ENCODE measurements at regions not wholly inside any gene's neighbourhood (a gene's known extent, or its start where the extent isn't known, plus 50 kb on each side); places are given as distances from the start of the nearest gene placed in this dataset.

GRCh38 chr10:125333209-125333591, 172.8 kb upstream of the CTBP2 start:
- Histone ChIP-seq H3K4me3 (ENCODE audit: low read depth, low read length) (no peak overlapping the region), H3K4me1 (ENCODE audit: control insufficient read depth, insufficient read depth, low read length) (no peaks in the 10 kb centered on the region), H3K9me3 (ENCODE audit: control insufficient read depth, insufficient read depth, low read length) (no peaks in the 10 kb centered on the region), H3K9ac (ENCODE audit: low read depth, low read length) (no peak overlapping the region), H3K27me3 (ENCODE audit: control insufficient read depth, insufficient read depth, low read length) (no peaks in the 10 kb centered on the region), H3K36me3 (ENCODE audit: control insufficient read depth, insufficient read depth, low read length) (no peaks in the 10 kb centered on the region)

- Histone ChIP-seq H3K27me3 (ENCODE audit: control insufficient read depth, insufficient read depth, low read length) (no peaks in the 10 kb centered on the region), H3K4me1 (ENCODE audit: control insufficient read depth, insufficient read depth, low read length) (no peaks in the 10 kb centered on the region), H3K9ac (ENCODE audit: low read depth, low read length) (no peak overlapping the region), H3K36me3 (ENCODE audit: control insufficient read depth, insufficient read depth, low read length) (no peaks in the 10 kb centered on the region), H3K4me3 (ENCODE audit: low read depth, low read length) (no peak overlapping the region), H3K9me3 (ENCODE audit: control insufficient read depth, insufficient read depth, low read length) (no peaks in the 10 kb centered on the region)
Observed at GRCh38 chr10:125332548-125333208, 172.3 kb upstream of the CTBP2 start.

GRCh38 chr10:125331056-125331455, 170.7 kb upstream of the CTBP2 start:
- H3K27me3 ChIP-seq (ENCODE audit: control insufficient read depth, insufficient read depth, low read length) = no peaks in the 10 kb centered on the region
- no peaks in the 10 kb centered on the region for H3K4me1 ChIP-seq (ENCODE audit: control insufficient read depth, insufficient read depth, low read length)
- H3K9ac ChIP-seq (ENCODE audit: low read depth, low read length) = no peak overlapping the region
- no peaks in the 10 kb centered on the region for H3K9me3 ChIP-seq (ENCODE audit: control insufficient read depth, insufficient read depth, low read length)
- H3K36me3 ChIP-seq (ENCODE audit: control insufficient read depth, insufficient read depth, low read length) = no peaks in the 10 kb centered on the region
- H3K4me3 ChIP-seq (ENCODE audit: low read depth, low read length) = no peak overlapping the region

GRCh38 chr10:125329056-125329455, 168.7 kb upstream of the CTBP2 start:
- no peaks in the 10 kb centered on the region for H3K9me3 ChIP-seq (ENCODE audit: control insufficient read depth, insufficient read depth, low read length)
- no peaks in the 10 kb centered on the region for H3K36me3 ChIP-seq (ENCODE audit: control insufficient read depth, insufficient read depth, low read length)
- no peaks in the 10 kb centered on the region for H3K27me3 ChIP-seq (ENCODE audit: control insufficient read depth, insufficient read depth, low read length)
- H3K4me3 ChIP-seq (ENCODE audit: low read depth, low read length) = no peak overlapping the region
- H3K4me1 ChIP-seq (ENCODE audit: control insufficient read depth, insufficient read depth, low read length) = no peaks in the 10 kb centered on the region
- H3K9ac ChIP-seq (ENCODE audit: low read depth, low read length) = no peak overlapping the region

- no peaks in the 10 kb centered on the region for H3K9me3 ChIP-seq (ENCODE audit: control insufficient read depth, insufficient read depth, low read length)
- no peak overlapping the region for H3K4me3 ChIP-seq (ENCODE audit: low read depth, low read length)
- H3K36me3 ChIP-seq (ENCODE audit: control insufficient read depth, insufficient read depth, low read length) = no peaks in the 10 kb centered on the region
- no peaks in the 10 kb centered on the region for H3K27me3 ChIP-seq (ENCODE audit: control insufficient read depth, insufficient read depth, low read length)
- no peaks in the 10 kb centered on the region for H3K4me1 ChIP-seq (ENCODE audit: control insufficient read depth, insufficient read depth, low read length)
- no peak overlapping the region for H3K9ac ChIP-seq (ENCODE audit: low read depth, low read length)
Observed at GRCh38 chr10:125325326-125325725, 165.0 kb upstream of the CTBP2 start.

- Histone ChIP-seq H3K27me3 (ENCODE audit: control insufficient read depth, insufficient read depth, low read length) (no peaks in the 10 kb centered on the region), H3K4me1 (ENCODE audit: control insufficient read depth, insufficient read depth, low read length) (no peaks in the 10 kb centered on the region), H3K4me3 (ENCODE audit: low read depth, low read length) (no peak overlapping the region), H3K36me3 (ENCODE audit: control insufficient read depth, insufficient read depth, low read length) (no peaks in the 10 kb centered on the region), H3K9me3 (ENCODE audit: control insufficient read depth, insufficient read depth, low read length) (no peaks in the 10 kb centered on the region), H3K9ac (ENCODE audit: low read depth, low read length) (no peak overlapping the region)
Observed at GRCh38 chr10:125316436-125316835, 156.1 kb upstream of the CTBP2 start.

- Histone ChIP-seq H3K9me3 (ENCODE audit: control insufficient read depth, insufficient read depth, low read length) (no peaks in the 10 kb centered on the region), H3K27me3 (ENCODE audit: control insufficient read depth, insufficient read depth, low read length) (no peaks in the 10 kb centered on the region), H3K4me1 (ENCODE audit: control insufficient read depth, insufficient read depth, low read length) (no peaks in the 10 kb centered on the region), H3K4me3 (ENCODE audit: low read depth, low read length) (no peak overlapping the region), H3K9ac (ENCODE audit: low read depth, low read length) (no peak overlapping the region), H3K36me3 (ENCODE audit: control insufficient read depth, insufficient read depth, low read length) (no peaks in the 10 kb centered on the region)
Observed at GRCh38 chr10:125300937-125301336, 140.6 kb upstream of the CTBP2 start.

- H3K4me3 ChIP-seq (ENCODE audit: low read depth, low read length) = no peak overlapping the region
- no peak overlapping the region for H3K9ac ChIP-seq (ENCODE audit: low read depth, low read length)
- no peaks in the 10 kb centered on the region for H3K27me3 ChIP-seq (ENCODE audit: control insufficient read depth, insufficient read depth, low read length)
- H3K9me3 ChIP-seq (ENCODE audit: control insufficient read depth, insufficient read depth, low read length) = no peaks in the 10 kb centered on the region
- H3K4me1 ChIP-seq (ENCODE audit: control insufficient read depth, insufficient read depth, low read length) = no peaks in the 10 kb centered on the region
- H3K36me3 ChIP-seq (ENCODE audit: control insufficient read depth, insufficient read depth, low read length) = no peaks in the 10 kb centered on the region
Observed at GRCh38 chr10:125299461-125299860, 139.1 kb upstream of the CTBP2 start.

- H3K4me3 ChIP-seq (ENCODE audit: low read depth, low read length) = no peak overlapping the region
- H3K9me3 ChIP-seq (ENCODE audit: control insufficient read depth, insufficient read depth, low read length) = no peaks in the 10 kb centered on the region
- no peaks in the 10 kb centered on the region for H3K27me3 ChIP-seq (ENCODE audit: control insufficient read depth, insufficient read depth, low read length)
- H3K9ac ChIP-seq (ENCODE audit: low read depth, low read length) = no peak overlapping the region
- H3K4me1 ChIP-seq (ENCODE audit: control insufficient read depth, insufficient read depth, low read length) = no peaks in the 10 kb centered on the region
- no peaks in the 10 kb centered on the region for H3K36me3 ChIP-seq (ENCODE audit: control insufficient read depth, insufficient read depth, low read length)
Observed at GRCh38 chr10:125296598-125296997, 136.2 kb upstream of the CTBP2 start.

GRCh38 chr10:125294109-125294508, 133.7 kb upstream of the CTBP2 start:
- H3K27me3 ChIP-seq (ENCODE audit: control insufficient read depth, insufficient read depth, low read length) = no peaks in the 10 kb centered on the region

GRCh38 chr10:125291836-125292235, 131.5 kb upstream of the CTBP2 start:
- no peaks in the 10 kb centered on the region for H3K27me3 ChIP-seq (ENCODE audit: control insufficient read depth, insufficient read depth, low read length)
- H3K4me1 ChIP-seq (ENCODE audit: control insufficient read depth, insufficient read depth, low read length) = no peaks in the 10 kb centered on the region
- H3K36me3 ChIP-seq (ENCODE audit: control insufficient read depth, insufficient read depth, low read length) = no peaks in the 10 kb centered on the region
- no peak overlapping the region for H3K9ac ChIP-seq (ENCODE audit: low read depth, low read length)
- no peak overlapping the region for H3K4me3 ChIP-seq (ENCODE audit: low read depth, low read length)
- no peaks in the 10 kb centered on the region for H3K9me3 ChIP-seq (ENCODE audit: control insufficient read depth, insufficient read depth, low read length)

More at GRCh38 chr10:125294109-125294508, 133.7 kb upstream of the CTBP2 start:
- no peaks in the 10 kb centered on the region for H3K9me3 ChIP-seq (ENCODE audit: control insufficient read depth, insufficient read depth, low read length)
- no peaks in the 10 kb centered on the region for H3K4me1 ChIP-seq (ENCODE audit: control insufficient read depth, insufficient read depth, low read length)
- H3K4me3 ChIP-seq (ENCODE audit: low read depth, low read length) = no peak overlapping the region
- H3K36me3 ChIP-seq (ENCODE audit: control insufficient read depth, insufficient read depth, low read length) = no peaks in the 10 kb centered on the region
- no peak overlapping the region for H3K9ac ChIP-seq (ENCODE audit: low read depth, low read length)

- H3K4me3 ChIP-seq (ENCODE audit: low read depth, low read length) = no peak overlapping the region
- H3K9ac ChIP-seq (ENCODE audit: low read depth, low read length) = no peak overlapping the region
- H3K9me3 ChIP-seq (ENCODE audit: control insufficient read depth, insufficient read depth, low read length) = no peaks in the 10 kb centered on the region
- H3K36me3 ChIP-seq (ENCODE audit: control insufficient read depth, insufficient read depth, low read length) = no peaks in the 10 kb centered on the region
- H3K4me1 ChIP-seq (ENCODE audit: control insufficient read depth, insufficient read depth, low read length) = peaks cover 3% of the 10 kb centered on the region
- H3K27me3 ChIP-seq (ENCODE audit: control insufficient read depth, insufficient read depth, low read length) = no peaks in the 10 kb centered on the region
Observed at GRCh38 chr10:125289461-125289860, 129.1 kb upstream of the CTBP2 start.

Data from iPS-15b (cell line).